Spleen (tissue), 11 donors: ENCODE measurements at regions not wholly inside any gene's neighbourhood (a gene's known extent, or its start where the extent isn't known, plus 50 kb on each side); places are given as distances from the start of the nearest gene placed in this dataset.
"Not testable (repeated sequence)": the region's sequence is repeated elsewhere in the genome, so short reads cannot be mapped to it uniquely, and the experiment has no call there.

ENCODE experiments used
- DNase-seq: peaks from one replicate; pipeline ENCODE4 v3.0.0-alpha.2; 2020
- H3K27ac ChIP-seq, 8 donors: fragments of 200-600 bp; sonication (generic) in 7 of 8; 1 replicate in 4 of 8; 2 replicates in 4 of 8; pipeline versions ENCODE4 v1.5.0 to v1.8.0; 2016 to 2021; ENCODE audit warnings: inconsistent platforms in 4 of 8, mild to moderate bottlenecking in 4 of 8, moderate library complexity in 1 of 8
- H3K27me3 ChIP-seq, 7 donors: fragments of 200-600 bp; sonication (generic) in 6 of 7; replicated peaks in 1 of 7; 1 replicate in 4 of 7; 2 replicates in 3 of 7; pipeline versions ENCODE4 v1.5.0 to v1.8.0; 2016 to 2021; ENCODE audit warnings: inconsistent platforms in 3 of 7, mild to moderate bottlenecking in 1 of 7
- H3K36me3 ChIP-seq, 6 donors: fragments of 200-600 bp; sonication (generic) in 5 of 6; 1 replicate in 4 of 6; 2 replicates in 2 of 6; pipeline versions ENCODE4 v1.5.0 to v1.8.0; 2016 to 2021; ENCODE audit warnings: inconsistent platforms in 2 of 6
- H3K4me1 ChIP-seq, 6 donors: fragments of 200-600 bp; sonication (generic) in 5 of 6; 1 replicate in 3 of 6; 2 replicates in 3 of 6; pipeline versions ENCODE4 v1.5.0 to v1.8.0; 2016 to 2021; ENCODE audit warnings: inconsistent platforms in 3 of 6
- H3K4me3 ChIP-seq, 8 donors: fragments of 200-600 bp; sonication (generic) in 7 of 8; 1 replicate in 4 of 8; 2 replicates in 4 of 8; pipeline versions ENCODE4 v1.5.0 to v1.8.0; 2016 to 2021; ENCODE audit warnings: inconsistent platforms in 4 of 8, mild to moderate bottlenecking in 4 of 8, moderate library complexity in 2 of 8
- H3K9me3 ChIP-seq, 8 donors: fragments of 200-600 bp; sonication (generic) in 7 of 8; 1 replicate in 4 of 8; 2 replicates in 4 of 8; pipeline versions ENCODE4 v1.5.0 to v1.8.0; 2016 to 2021; ENCODE audit warnings: inconsistent platforms in 4 of 8
- CTCF ChIP-seq, 11 experiments: fragments of 200-600 bp in 7 of 11; fragments of 450-650 bp in 4 of 11; sonication (generic) in 4 of 11; IDR thresholded peaks in 8 of 11; conservative IDR thresholded peaks in 3 of 11; 1 replicate in 7 of 11; 2 replicates in 4 of 11; pipeline versions ENCODE4 v1.4.0 to v1.8.0; 2016 to 2021; ENCODE audit warnings: antibody characterized with exemption in 11 of 11, inconsistent platforms in 4 of 11, mild to moderate bottlenecking in 1 of 11
- POLR2A ChIP-seq, 3 donors: fragments of 450-650 bp; IDR thresholded peaks; one replicate each; pipeline ENCODE4 v1.5.1; 2017; ENCODE audit warnings: antibody characterized with exemption in 3 of 3, mild to moderate bottlenecking in 1 of 3
- POLR2AphosphoS5 ChIP-seq, 3 donors: sonication (generic); formaldehyde crosslinking; IDR thresholded peaks; one replicate each; pipeline ENCODE4 v1.5.1; 2017; ENCODE audit warnings: antibody characterized with exemption in 3 of 3
- WGBS, 5 donors: extraction: QIAGEN DNeasy Blood & Tissue Kit in 3 of 5; methylation state at CpG; one replicate each; pipeline versions ENCODE4 v1.1.5 to v1.1.7; 2013 to 2018; 5-methylcytosine and 5-hydroxymethylcytosine counted together
- intact Hi-C: fragments of 100-400 bp; cut with DNase I; formaldehyde crosslinking; loops from one replicate; pipeline ENCODE4 v1.15.0; 2023; ENCODE audit warnings: low total_unique reads
- donor health status: healthy with polysubstance abuse.
- donor health status: DM: no; HTN: no; CAD: no; lungs with moderate emphysema.
- donor health status: DM: no; HTN: no; CAD: no.
- donor health status: Bipolar disorder and iron deficiency.
- donor health status: healthy.
- donor health status: DM: no; HTN: no; CAD: no.
- donor health status: DM: yes; HTN: yes; CAD: no.

GRCh38 chr2:57217013-57217412 is 829.6 kb upstream of the VRK2 start:
- no peak for TF ChIP-seq CTCF (IDR thresholded peaks at IDR 0.05 in 8 of 11, conservative IDR thresholded peaks at IDR 0.05 in 3 of 11)
- no peak for TF ChIP-seq POLR2A (IDR thresholded peaks at IDR 0.05)
- TF ChIP-seq POLR2AphosphoS5 (IDR thresholded peaks at IDR 0.05): no peak

GRCh38 chr2:57218206-57218605 is 828.4 kb upstream of the VRK2 start:
- WGBS, 5 donors: 69 to 75% (median 72%) methylated on average over 1 to 2 of the region's 2 CpGs; no CpG with 5 or more reads in 1 of the 5 donors
- intact Hi-C loops: no loop called here
- H3K4me3 ChIP-seq: no peak overlapping the region
- DNase-seq: no peak
- no peaks in the 10 kb centered on the region for H3K4me1 ChIP-seq
- no peaks in the 10 kb centered on the region for H3K27me3 ChIP-seq
- H3K27ac ChIP-seq: no peak overlapping the region
- TF ChIP-seq POLR2AphosphoS5 (IDR thresholded peaks at IDR 0.05) (no peak), POLR2A (IDR thresholded peaks at IDR 0.05) (no peak), CTCF (IDR thresholded peaks at IDR 0.05 in 8 of 11, conservative IDR thresholded peaks at IDR 0.05 in 3 of 11) (no peak)
- no peaks in the 10 kb centered on the region for H3K36me3 ChIP-seq
- peaks cover 0 to 59% (median 53%) of the 10 kb centered on the region in 8 donors for H3K9me3 ChIP-seq

More at GRCh38 chr2:57217013-57217412, 829.6 kb upstream of the VRK2 start:
- 93 to 100% (median 96%) methylated on average over 2 of the region's 2 CpGs; no CpG with 5 or more reads in 1 of the 5 donors for WGBS, 5 donors
- H3K9me3 ChIP-seq: peaks cover 0 to 56% (median 49%) of the 10 kb centered on the region in 8 donors
- no peaks in the 10 kb centered on the region for H3K36me3 ChIP-seq
- no peaks in the 10 kb centered on the region for H3K27me3 ChIP-seq
- H3K4me1 ChIP-seq: no peaks in the 10 kb centered on the region
- H3K4me3 ChIP-seq: no peak overlapping the region
- no peak for DNase-seq
- no peak overlapping the region for H3K27ac ChIP-seq
- intact Hi-C loops: no loop called here

GRCh38 chr2:57229706-57230105 is 816.9 kb upstream of the VRK2 start:
- peaks cover 0 to 23% (median 0%) of the 10 kb centered on the region in 8 donors for H3K9me3 ChIP-seq
- H3K27me3 ChIP-seq, DNase-seq, H3K4me1 ChIP-seq, intact Hi-C loops, H3K4me3 ChIP-seq, H3K36me3 ChIP-seq, H3K27ac ChIP-seq: not testable (repeated sequence)
- WGBS, 5 donors: 89 to 97% (median 90%) methylated on average over 12 of the region's 12 CpGs

GRCh38 chr2:57232341-57232740 is 814.3 kb upstream of the VRK2 start:
- intact Hi-C loops: not testable (repeated sequence)

GRCh38 chr2:57251495-57251894 is 795.1 kb upstream of the VRK2 start:
- H3K36me3 ChIP-seq, DNase-seq, H3K4me3 ChIP-seq, H3K4me1 ChIP-seq, H3K27ac ChIP-seq, intact Hi-C loops, H3K27me3 ChIP-seq: not testable (repeated sequence)
- 54 to 93% (median 81%) methylated on average over 3 of the region's 3 CpGs for WGBS, 5 donors
- H3K9me3 ChIP-seq: peaks cover 0 to 66% (median 54%) of the 10 kb centered on the region in 8 donors

More at GRCh38 chr2:57232341-57232740, 814.3 kb upstream of the VRK2 start:
- peaks cover 0 to 34% (median 2%) of the 10 kb centered on the region in 8 donors for H3K9me3 ChIP-seq
- 88 to 93% (median 91%) methylated on average over 9 of the region's 9 CpGs for WGBS, 5 donors
- not testable (repeated sequence) for H3K27me3 ChIP-seq, H3K27ac ChIP-seq, H3K4me3 ChIP-seq, H3K36me3 ChIP-seq, DNase-seq, H3K4me1 ChIP-seq

- WGBS, 5 donors: 78 to 95% (median 91%) methylated on average over 9 of the region's 9 CpGs
- intact Hi-C loops, H3K27ac ChIP-seq: not testable (repeated sequence)
Observed at GRCh38 chr2:57276408-57276807, 770.2 kb upstream of the VRK2 start.

More at GRCh38 chr2:57276408-57276807, 770.2 kb upstream of the VRK2 start:
- peaks cover 0 to 75% (median 51%) of the 10 kb centered on the region in 8 donors for H3K9me3 ChIP-seq
- H3K27me3 ChIP-seq, H3K4me1 ChIP-seq, H3K36me3 ChIP-seq, H3K4me3 ChIP-seq: not testable (repeated sequence)
- peak; percentile 21 for DNase-seq
